ENCODE measurements at regions not wholly inside any gene's neighbourhood (a gene's known extent, or its start where the extent isn't known, plus 50 kb on each side); places are given as distances from the start of the nearest gene placed in this dataset.

DNA sequence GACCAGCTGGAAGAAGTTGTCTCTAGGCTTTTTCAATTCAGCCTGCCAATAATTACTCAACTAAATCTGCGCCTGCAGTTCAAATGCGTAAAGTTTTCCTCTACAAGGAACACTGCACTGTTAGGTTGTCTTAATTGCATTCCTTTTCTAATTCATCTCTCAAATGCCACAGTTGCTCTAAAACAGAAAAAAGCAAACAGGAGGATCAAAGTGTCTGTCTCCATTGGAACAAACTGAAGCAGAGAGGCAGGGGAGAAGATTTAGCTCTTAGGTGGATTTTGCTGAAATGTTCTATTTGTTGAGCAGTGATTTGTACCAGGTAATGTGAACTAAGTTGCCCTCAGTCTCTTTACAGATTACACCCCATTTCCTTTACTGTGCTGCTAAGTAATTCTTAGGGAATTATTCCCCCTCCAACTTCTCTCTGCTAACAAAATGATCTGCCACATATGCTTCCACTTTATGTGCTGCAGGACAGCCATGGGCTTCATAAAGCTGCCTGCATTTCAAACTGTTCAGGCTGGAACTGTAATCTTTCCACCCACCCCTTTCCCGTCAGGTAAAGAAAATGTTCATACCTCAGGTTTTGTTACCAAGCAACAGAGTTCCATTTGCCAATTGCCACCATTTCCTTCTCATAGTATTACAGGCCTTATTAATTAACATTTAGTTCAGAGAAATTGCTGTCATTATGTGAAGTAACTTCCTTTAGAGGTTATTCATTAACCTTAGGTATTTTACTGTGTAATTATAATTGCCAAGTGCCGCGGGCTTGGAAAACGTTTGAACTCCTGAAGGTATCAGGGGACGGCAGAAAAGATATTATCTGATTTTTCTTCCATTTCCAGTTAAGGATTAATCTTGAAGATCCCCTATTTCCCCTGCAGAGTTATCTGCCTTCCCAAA is 149.3 kb downstream of the SPRY1 start:
- no peak for DNase-seq

DNA sequence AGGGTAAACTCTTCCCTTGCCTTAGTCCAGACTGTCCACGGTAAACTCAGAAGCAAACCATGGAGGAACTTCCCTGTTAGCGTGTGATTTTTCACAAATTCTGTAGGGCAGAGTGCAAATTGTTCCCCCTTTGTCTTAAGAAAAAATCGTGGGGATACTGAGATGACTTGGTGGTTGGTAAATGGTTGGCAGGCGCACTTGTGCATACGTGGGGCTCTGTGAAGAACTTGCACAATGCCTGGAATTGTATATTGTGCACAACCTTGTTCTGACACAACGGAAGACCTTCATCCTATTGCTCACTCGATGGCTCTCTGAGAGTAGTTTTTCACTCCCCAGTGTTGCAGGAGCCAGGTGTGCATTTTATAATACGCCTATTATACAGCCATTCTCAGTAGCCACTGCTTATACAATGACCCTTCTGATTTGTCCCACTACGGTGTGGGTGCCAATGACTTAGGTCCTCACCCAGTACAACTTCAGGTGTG is 150.0 kb downstream of the SPRY1 start:
- DNase-seq, result no peak

DNA sequence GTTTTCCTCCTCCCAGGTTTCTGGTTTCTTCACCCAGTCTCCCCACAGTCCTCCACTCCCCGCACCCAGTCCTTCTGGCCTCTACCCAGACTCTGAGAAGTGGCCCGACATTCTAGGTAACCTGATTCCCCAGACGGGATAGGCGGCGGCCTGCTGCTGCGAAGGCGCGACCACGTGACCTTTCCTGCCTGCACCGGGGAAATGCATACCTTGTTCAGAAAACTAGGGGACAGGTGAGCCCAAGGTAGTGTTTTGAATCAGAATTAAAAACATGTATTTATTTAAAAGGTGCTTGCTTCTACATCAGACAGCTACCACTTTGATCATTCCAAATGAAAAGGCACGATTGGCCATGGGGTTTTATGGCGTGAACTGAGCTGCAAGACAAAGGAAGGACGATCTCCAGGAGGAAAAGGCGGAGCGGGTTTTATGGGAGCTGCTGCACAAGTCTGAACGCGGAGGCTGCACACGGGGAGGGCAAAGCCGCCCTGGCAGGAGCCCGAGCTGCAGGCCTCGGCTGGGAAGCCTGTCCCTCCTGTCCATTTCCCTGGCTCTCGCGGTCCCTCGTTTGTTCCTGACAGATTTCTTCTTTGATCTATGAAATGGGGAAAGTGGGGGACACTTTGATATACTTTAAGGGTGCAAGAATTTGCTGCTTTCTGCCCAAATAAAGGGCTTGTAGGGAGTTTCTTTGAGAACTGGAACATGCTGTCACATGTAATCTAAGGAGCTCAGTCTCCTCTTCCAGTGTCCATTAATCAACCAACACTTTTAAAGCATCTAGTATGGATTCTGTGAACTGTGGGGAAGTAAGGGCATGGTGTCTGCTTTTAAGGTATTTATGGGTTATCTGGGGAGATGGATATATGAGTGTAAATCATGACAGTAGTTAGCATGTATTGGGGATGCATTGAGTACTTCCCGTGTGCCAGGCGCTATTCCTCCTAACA is 150.9 kb downstream of the SPRY1 start:
- DNase-seq, result no peak

DNA sequence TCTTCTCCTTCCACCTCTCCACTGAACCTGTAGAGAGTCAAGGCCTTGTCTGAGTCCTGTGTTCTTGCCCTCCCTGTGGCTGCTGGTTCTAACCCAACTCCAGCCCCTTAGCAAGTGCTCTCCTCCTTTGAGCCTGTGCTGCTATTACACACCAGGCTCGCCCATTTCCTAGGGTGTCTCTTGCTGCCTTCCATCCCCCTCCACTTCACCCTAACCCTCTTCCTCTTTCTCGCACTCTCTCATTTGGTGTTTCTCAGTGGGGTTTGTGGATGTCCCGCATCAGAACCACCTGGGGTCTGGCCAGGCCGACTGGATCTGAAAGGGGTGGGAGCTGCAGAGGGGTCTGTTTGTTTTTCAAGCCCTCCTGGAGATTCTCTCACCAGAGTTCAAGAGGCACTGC is 156.7 kb downstream of the SPRY1 start:
- DNase-seq, result no peak

DNA sequence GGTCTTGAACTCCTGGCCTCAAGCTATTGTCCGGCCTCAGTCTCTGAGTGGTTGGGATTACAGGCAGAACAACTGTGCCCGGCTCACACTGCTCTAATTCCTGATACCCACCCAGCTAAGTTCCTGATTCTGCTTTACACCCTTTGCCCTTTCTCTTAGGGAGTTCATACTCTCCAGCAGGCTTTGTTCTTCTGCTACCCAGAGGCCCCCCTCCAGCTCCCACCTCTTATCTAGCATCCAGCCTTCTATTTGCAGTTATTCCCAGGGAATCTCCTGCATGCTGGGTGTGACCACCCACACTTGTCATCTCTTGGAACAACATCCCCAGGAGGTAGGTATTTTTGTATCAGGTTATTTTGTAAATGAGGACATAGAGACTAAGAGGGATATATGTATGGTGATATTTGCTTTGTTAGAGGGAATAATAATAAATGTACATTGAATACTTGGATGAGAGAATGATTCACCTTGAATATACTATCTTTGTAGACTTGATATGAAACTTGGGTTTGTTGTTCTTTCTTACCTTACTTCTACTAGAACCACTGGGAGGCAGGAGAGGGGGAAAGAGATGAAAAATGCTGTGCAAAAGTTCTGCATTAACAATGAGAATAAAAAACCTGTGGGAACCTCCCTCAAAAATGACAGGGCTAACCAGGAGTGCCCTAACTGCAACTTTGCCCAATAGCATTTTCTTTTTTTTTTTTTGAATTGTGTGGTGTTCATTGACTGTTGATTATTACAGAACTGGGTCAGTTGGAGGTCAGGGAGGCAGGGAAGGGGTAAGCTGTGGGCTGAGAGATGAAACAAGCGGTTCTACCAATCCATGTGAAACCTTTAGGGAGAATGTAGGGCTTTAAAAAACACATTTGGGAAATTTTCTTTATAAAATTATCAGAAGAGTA is 157.4 kb downstream of the SPRY1 start:
- no peak for DNase-seq

DNA sequence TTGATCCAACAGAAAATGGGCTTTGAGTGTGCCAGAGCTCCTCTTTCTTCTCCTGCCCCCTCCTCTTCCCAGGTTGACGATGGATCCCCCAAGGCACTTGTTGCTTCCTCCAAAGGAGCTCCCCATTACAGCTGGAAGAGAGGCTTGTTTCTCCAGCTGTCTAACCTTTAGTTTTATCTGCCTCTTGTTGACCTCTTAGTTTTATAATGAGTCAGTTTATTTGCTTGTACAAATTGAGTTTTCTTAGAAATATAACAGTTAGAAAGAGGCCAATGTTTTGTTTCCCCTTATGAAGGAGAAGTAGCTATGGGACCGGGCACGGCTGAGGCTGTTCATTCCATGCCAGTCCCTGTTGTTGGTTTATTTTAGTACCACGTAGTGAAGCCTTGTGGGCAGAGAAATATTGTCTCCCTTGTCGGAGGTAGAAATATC is 158.2 kb downstream of the SPRY1 start:
- DNase-seq, result no peak

DNA sequence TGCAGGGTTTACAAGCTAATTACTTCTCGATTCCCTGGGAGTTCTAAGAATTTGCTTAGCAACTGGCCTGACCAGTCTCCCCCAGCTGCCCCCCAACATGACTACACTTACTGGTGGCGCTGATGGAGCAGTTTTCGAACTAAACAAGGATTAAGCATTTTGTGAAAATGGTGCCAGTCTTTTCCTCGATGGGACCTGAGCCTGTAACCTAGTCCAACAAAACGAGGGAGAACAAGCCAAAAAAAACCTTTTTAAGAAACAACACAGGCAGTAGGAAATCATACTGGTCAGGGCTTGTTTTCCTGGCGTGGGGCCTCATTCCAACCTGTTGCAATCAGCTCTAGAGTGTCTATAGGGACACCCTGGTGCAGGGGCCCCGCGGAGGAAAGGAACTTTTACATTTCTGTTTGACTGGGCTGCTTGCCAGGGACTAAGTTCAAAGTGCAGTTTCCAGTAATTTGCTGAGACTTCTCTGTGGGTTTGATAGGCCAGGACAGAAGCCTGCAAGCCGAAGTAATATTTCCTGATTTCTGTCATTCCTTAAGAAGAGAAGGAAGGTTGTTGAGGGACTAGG is 158.7 kb downstream of the SPRY1 start:
- no peak for DNase-seq

DNA sequence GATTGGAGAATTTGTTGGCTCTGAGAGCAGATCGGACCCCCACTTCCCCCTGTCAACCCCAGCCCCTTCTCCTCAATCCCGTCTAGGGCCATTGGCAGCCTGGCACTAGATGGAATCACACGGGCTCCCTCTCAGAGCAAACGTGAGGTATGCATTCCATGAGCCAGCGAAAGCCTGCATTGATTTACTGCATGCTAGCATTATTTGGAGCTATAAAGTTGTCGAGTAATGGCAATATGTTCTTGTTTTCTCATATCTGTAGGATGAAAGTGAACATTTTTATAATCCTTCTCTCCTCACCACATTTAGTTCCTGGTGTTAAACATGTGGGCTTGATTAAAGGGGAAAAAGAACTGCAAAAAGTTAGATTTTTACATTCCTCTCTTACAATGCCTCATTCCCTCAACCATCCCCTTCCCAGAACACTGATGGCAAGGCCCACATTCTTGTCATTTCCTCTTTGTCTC is 159.2 kb downstream of the SPRY1 start:
- DNase-seq, result no peak

DNA sequence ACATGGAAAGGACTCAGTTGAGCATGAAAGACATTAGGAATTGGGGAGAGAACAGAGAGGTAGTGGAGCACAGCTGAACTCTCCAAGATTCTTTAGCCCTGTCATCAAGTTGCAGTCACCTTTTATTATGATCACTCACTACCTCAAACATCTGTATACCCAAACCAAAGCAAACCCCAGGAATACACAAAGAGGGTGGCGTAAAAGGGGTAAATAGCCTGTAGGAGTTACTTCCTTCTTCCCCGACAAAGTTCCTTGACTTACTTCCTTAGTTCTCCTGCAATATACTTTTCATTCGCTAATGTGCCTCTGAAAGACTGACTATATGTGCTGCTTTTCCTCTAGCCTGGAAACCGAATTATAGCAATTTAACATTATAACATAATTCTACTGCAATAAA is 159.9 kb downstream of the SPRY1 start:
- DNase-seq, result no peak

DNA sequence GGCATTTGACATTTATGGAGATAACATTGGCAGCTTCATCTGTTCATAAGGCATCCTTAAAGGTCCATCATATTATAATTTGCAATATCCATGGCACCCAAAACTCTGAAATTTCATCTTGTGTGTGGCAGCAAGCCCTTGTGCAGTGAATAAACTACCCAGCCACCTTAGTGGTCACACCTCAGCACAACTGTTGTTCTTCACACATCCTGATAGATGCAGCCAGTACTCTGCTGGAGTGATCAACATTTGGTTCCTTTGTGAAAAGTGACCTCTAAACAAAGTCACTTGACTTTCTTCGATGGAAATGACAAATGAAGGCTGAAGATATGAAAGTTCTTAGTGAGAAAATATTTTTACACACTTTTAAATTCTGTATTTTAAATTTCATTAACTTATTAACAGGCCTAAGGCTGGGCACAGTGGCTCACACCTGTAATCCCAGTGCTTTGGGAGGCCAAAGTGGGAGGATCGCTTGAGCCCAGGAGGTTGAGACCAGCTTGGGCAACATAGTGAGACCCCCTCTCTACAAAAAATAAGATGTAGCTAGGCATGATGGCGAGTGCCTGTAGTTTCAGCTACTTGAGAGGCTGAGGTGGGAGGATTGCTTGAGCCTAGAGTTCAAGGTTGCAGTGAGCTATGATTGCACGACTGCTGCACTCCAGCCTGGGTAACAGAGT is 161.4 kb downstream of the SPRY1 start:
- no peak for DNase-seq

DNA sequence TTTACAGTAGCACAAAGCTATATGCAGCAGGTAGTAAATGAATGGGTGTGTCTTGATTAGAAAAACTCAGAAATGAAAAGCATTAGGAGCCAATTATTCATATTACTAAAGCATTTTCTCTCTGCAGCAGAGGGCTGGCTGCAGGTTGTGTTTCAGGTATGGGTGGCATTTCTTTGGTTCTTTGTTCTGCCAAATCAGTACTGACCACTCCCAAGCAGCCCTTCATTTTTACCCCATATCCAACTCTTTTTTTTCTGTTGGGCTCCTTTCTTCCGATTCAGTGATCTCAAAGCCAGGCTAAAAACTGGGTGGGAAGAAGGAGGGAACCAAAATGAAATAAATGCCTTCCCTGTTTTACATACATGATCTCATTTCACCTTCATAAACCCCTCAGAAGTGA is 162.3 kb downstream of the SPRY1 start:
- DNase-seq, result no peak

DNA sequence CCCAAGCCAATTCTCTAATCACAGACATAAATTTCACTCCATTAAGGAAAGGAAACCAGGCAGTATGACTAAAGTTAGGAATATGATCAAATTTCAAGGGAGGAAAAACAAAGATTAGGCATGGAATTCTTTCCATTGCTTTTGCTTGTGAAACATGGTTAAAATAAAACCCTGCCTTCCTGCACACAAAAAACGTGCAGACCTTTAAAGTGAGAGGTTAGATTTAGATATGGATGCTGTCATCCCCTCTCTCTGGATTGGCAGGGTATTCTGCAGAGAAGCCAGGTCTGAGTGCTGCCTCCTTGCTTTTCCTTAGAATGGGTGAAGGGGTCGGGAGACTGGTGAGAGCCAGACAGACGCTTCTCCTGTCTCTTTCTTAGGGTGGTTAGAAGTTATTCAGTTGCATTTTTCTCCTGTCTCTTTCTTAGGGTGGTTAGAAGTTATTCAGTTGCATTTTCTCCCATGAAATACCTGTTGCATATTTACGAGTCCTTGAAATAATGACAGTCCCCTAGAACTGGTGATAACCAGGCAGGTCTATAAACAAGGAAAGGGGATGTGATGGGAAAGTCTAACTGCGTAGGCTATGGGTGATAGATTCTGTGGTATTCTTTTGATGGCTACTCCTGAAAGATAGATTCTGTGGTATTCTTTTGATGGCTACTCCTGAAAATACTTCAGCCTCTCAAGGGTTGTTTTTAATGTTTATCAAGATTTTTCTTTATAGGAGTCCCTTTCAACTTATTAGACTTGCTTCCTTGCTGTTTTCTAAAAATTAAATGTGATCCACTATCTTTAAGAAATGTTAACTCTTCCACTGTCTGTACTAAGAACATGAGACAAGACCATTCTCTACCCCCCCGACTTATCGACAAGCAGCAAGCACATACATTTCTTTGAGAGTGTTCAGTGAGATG is 163.6 kb downstream of the SPRY1 start:
- no peak for DNase-seq

DNA sequence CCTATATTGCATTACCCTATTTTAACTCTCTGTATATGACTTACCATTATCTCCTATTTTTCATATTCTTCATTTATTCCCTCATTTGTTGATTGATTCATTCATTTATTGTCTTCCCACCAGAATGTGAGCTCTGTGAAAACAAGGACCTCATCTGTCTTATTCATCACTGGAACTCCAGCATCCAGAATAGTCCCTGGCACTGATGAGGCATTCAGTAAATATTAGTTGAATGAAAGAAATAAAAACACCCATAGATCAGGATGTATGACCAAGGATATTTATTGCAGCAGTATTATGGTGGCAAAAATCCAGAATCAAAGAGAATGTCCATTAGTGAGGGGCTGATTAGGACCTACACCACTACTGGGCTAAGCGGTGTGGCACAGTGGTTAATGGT is 164.9 kb downstream of the SPRY1 start:
- no peak for DNase-seq

DNA sequence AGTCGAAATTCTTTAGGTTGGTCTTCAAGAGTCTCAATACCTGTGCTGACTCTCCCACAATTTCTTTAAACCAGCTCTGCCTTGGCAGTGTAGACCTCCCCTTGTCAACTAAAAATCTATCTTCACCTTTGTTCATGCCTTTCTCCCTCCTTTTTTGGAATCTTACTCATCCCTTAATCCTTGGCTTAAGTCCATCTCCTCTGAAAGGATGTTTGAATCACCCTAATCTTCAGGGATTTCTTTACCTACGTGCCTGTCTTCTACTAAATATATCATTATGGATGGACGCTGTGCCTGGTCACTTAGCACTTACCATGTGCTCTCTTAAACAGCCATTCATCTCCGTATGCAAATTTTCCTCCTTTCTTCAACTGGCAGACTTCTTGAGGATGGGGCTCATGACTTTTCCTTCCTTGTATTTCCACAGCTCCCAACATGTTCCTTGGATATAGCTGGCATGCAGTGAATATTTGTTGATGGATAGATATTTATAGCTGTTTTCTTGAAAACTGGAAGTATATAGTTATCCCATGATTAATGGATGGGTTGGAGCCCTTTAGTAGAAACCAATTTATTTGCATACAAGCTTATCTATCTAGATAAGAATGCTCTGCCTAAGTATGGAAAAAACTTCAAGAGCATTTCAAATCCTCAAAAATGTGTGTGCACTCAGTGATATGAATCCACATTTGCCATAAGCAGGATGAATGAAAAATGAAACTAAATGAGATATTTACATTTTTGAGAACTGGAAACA is 166.6 kb downstream of the SPRY1 start:
- DNase-seq, result no peak

DNA sequence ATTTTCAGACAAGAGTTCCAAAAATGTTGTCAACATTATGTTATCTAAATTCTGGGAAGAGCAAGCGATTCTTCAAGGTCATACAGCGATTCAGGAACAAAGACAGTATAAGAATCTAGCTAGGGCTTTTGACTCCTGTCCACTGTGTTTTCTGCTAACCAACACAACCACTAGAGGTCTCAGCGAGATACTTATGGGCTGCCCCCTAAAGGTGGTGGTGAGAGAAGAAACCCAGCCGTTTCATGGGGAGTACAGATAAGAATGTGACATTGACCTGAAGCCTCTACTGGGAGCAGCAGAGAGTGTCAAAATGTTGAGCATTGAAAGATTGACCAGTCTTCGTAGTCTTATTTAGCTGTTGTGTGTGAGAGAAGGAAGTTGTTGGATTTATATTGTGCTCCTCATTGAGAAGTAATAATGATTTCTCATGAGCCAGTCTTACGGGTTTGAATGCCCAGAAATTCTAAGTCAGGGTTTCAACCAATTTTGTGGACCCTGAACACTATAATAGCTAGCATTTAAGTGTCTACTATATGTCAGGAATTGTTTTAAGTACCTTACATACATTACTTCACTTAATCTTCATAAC is 168.3 kb downstream of the SPRY1 start:
- peak; percentile 70 for DNase-seq

DNA sequence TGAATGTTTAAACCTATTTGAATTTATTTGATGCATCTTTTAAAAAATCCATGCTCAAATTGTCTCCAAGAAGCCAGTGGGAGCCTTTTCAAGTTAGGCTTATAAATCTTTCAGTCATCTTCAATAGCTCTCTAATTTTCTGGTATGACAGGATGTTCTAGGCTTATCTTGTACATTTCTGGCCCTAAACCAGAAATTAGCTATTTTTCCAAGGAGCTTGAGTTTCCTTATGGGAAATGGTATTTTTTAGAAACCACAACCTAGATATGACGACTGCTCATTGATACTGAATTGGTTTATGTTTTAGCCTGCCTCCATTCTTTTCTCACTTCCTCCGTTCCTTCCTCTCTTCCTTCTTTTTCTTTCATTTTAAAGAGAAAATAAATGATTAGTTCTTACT is 172.3 kb downstream of the SPRY1 start:
- DNase-seq, result no peak

DNA sequence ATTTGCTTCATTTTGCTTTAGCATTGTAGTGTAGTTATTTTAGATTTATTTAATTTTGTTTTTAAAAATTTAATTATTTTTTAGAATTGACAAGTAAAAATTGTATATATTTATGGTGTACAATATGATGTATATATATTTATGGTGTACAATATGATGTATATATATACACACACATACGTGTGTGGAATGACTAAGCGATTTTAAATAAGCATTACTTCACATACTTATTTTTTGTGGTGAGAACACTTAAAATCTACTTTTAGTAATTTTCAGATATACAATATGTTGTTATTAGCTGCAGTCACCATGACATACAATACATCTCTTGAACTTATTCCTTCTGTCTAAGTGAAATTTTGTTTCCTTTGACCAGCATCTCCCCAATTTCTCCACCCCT is 172.9 kb downstream of the SPRY1 start:
- no peak for DNase-seq

DNA sequence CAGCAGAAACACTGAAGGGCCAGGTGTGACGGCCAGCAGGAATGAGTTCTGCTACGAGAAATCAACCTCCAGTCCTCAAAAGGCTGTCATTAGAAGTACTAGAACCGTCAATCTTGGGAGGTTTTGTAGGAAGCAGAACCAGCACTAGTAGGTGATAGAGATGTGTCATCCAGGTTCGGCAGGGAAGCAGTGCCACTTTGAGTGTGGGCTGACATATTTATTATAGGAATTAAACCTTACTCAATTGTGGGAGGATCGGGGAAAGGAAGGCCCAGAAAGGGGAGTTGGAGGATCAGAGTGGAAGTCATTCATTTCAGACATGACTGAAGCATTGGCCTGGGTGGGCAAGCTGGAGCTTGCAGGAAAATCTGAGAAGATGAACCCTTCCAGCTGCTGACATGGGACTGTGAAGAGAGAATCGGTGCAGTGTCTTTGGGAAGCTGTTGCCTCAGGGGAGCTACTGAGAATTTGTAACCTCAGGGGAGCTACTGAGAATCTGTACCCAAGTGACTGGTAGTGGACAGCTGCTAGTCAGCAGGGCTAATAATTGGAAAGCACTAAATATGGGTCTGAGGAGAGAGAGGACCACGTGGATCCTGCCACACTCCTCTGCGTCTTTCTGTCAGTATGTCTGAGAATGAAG is 177.4 kb downstream of the SPRY1 start:
- no peak for DNase-seq

DNA sequence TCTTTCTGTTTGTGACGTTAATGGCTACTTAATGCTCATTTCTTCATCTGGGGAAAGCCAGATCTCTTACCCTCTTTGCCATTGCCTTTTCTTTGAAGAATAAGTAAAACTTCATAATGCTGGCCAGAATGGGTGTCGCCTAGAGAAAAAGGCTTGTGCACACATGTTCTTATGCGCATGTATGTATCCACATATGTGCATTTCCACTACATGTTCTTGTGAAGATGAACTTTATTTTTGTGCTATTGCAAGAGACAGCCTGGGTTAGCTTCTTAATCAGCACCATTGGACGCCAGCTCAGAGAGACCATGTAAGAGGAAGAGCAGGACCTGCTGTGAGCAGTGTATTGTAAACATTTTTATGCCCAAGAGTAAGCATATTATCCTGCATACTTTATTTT is 178.7 kb downstream of the SPRY1 start:
- DNase-seq, result no peak

All from activated CD4-positive, alpha-beta T cell treated with anti-CD3 and anti-CD28 coated beads, Interleukin-2, amount 50 U/mL, for 16 hours (primary cell).